Chondrocyte (in vitro differentiated cells): ENCODE measurements at regions not wholly inside any gene's neighbourhood (a gene's known extent, or its start where the extent isn't known, plus 50 kb on each side); places are given as distances from the start of the nearest gene placed in this dataset.

Source experiments
- DNase-seq: peaks from one replicate; pipeline ENCODE4 v3.0.0; 2021; ENCODE audit warnings: mixed read lengths, low spot score
- H3K27ac Mint-ChIP-seq: one replicate; pipeline ENCODE4 v1.8.0; 2021; ENCODE audit warnings: mild to moderate bottlenecking, moderate library complexity, mixed read lengths; ENCODE audit not compliant: unreplicated experiment
- H3K27me3 Mint-ChIP-seq: 2 replicates; pipeline ENCODE4 v1.8.0; 2021; ENCODE audit warnings: low read depth, mixed read lengths
- H3K36me3 Mint-ChIP-seq: 2 replicates; pipeline ENCODE4 v1.8.0; 2021; ENCODE audit warnings: low read depth, mixed read lengths
- H3K4me1 Mint-ChIP-seq: 2 replicates; pipeline ENCODE4 v1.8.0; 2021; ENCODE audit warnings: low read depth, mild to moderate bottlenecking, mixed read lengths
- H3K4me3 Mint-ChIP-seq: one replicate; pipeline ENCODE4 v1.8.0; 2021; ENCODE audit warnings: mild to moderate bottlenecking, moderate library complexity, mixed read lengths; ENCODE audit not compliant: unreplicated experiment
- H3K9me3 Mint-ChIP-seq: 2 replicates; pipeline ENCODE4 v1.8.0; 2021; ENCODE audit warnings: low read depth, mixed read lengths
- TF ChIP-seq, protein P1 (sequence below): fragments of 200-600 bp; sonication (generic); IDR thresholded peaks from 2 replicates; pipeline ENCODE4 v1.5.0; 2021; ENCODE audit warnings: antibody characterized with exemption, mild to moderate bottlenecking, moderate library complexity

DNA sequence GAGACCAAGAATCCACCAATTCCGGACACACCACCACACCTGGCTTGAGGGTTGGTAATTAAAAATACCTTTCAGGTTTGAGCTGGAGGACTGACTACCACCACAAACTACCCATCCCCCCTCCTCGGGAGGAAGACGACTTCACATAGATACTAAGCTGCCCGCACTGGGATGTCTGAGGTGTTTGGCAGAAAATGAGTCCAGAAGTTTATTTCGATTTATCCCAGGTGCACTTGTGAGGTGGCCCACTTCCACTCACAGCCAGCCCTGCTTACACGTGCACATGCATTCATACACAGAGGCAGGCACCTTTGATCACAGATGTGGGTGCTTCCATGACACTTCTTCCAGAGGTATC lies 187.1 kb downstream of the ID4 start:
- no peaks in the 10 kb centered on the region for H3K36me3 Mint-ChIP-seq
- TF ChIP-seq, protein P1, sequence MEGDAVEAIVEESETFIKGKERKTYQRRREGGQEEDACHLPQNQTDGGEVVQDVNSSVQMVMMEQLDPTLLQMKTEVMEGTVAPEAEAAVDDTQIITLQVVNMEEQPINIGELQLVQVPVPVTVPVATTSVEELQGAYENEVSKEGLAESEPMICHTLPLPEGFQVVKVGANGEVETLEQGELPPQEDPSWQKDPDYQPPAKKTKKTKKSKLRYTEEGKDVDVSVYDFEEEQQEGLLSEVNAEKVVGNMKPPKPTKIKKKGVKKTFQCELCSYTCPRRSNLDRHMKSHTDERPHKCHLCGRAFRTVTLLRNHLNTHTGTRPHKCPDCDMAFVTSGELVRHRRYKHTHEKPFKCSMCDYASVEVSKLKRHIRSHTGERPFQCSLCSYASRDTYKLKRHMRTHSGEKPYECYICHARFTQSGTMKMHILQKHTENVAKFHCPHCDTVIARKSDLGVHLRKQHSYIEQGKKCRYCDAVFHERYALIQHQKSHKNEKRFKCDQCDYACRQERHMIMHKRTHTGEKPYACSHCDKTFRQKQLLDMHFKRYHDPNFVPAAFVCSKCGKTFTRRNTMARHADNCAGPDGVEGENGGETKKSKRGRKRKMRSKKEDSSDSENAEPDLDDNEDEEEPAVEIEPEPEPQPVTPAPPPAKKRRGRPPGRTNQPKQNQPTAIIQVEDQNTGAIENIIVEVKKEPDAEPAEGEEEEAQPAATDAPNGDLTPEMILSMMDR = no peak
- peaks cover 3% of the 10 kb centered on the region for H3K27me3 Mint-ChIP-seq
- peaks cover 1% of the 10 kb centered on the region for H3K9me3 Mint-ChIP-seq
- DNase-seq = no peak
- no peaks in the 10 kb centered on the region for H3K4me1 Mint-ChIP-seq
- H3K27ac Mint-ChIP-seq = no peak overlapping the region
- H3K4me3 Mint-ChIP-seq = no peak overlapping the region

DNA sequence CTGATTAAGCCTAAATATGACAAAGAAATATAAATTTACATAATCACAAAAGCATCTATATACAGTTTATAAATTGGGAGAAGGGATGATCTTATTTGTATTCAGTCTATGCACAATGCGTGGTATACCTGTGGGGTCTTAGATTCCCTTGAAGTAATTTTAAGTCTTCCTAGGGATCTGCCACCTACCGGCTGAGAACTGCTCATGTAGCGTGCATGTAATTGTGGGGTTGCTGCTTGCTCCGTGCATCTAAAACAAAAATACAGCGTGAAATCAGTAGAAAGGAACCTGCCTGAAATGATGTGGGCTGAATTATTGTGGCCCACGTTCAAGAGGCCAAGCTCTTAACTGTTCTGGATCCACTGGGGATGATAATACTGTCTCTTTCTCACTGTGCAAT lies 187.3 kb downstream of the MBOAT1 start:
- H3K4me1 Mint-ChIP-seq = no peaks in the 10 kb centered on the region
- H3K27ac Mint-ChIP-seq = no peak overlapping the region
- DNase-seq = no peak
- H3K36me3 Mint-ChIP-seq = no peaks in the 10 kb centered on the region
- no peaks in the 10 kb centered on the region for H3K9me3 Mint-ChIP-seq
- H3K27me3 Mint-ChIP-seq = peaks cover 3% of the 10 kb centered on the region
- TF ChIP-seq, protein P1 = no peak
- no peak overlapping the region for H3K4me3 Mint-ChIP-seq

DNA sequence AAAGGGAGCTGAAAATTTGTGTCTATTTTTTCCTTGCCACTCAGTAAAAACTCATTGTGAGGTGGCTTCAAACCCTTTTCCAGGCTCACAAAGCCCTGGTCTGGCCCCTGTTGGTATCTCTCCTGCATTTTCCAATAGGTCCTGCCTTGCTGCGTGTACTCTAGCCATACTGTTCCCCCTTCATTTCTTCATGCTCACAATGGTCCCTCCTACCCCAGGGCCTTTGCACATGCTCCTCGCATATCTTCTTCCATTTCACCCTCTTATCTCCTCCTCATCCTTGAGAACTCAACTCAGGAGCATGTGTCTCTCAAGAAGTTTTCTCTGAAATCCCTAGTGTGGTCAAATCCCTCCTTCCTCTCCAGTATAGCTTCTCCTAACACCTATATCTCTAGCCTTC lies 186.6 kb downstream of the MBOAT1 start:
- peaks cover 3% of the 10 kb centered on the region for H3K27me3 Mint-ChIP-seq
- no peaks in the 10 kb centered on the region for H3K4me1 Mint-ChIP-seq
- H3K36me3 Mint-ChIP-seq = no peaks in the 10 kb centered on the region
- H3K4me3 Mint-ChIP-seq = no peak overlapping the region
- TF ChIP-seq, protein P1 = no peak
- no peak for DNase-seq
- no peak overlapping the region for H3K27ac Mint-ChIP-seq
- no peaks in the 10 kb centered on the region for H3K9me3 Mint-ChIP-seq

DNA sequence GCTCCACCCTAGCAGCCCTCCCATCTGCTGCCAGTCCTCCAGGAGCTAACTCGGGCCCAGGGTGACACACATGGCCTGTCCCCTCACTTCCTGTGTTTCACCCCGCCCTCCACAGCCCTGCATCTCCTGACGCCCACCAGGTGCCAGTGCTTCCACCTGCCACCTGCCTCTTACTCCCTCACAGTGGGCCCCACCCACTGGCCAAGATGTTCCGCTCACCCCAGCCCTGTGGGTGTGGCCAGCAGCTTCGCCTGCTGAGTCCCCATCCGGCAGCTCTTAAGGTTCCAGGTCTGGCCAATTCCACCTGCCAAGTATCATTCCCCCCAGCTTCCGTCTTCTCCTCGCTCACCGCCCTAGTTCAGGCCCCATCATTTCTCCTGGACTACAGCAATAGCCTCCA lies 184.1 kb downstream of the MBOAT1 start:
- Mint-ChIP-seq H3K4me3 (no peak overlapping the region), H3K27ac (no peak overlapping the region), H3K27me3 (peaks cover 3% of the 10 kb centered on the region), H3K36me3 (no peaks in the 10 kb centered on the region), H3K9me3 (no peaks in the 10 kb centered on the region), H3K4me1 (no peaks in the 10 kb centered on the region)
- TF ChIP-seq, protein P1 = no peak
- no peak for DNase-seq

DNA sequence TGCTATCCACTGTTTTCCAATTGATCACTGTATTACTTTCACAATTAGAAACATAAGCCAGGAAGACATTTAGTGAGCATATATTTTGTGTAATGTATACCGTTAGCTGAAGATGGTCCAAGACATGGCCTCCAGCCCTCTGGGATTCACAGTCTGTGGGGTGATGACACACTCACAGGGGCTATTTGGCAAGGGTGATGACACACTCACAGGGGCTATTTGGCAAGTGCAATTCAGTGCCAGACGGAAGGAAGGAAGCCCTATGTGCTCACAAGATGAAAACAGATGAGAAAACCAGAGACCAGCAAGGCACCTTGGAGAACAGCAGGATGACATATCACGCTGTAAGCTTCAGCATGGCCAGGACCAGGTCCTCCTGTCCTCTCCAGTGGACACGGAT lies 183.7 kb downstream of the MBOAT1 start:
- TF ChIP-seq, protein P1 = no peak
- Mint-ChIP-seq H3K4me3 (no peak overlapping the region), H3K36me3 (no peaks in the 10 kb centered on the region), H3K9me3 (no peaks in the 10 kb centered on the region), H3K27ac (no peak overlapping the region), H3K4me1 (no peaks in the 10 kb centered on the region), H3K27me3 (peaks cover 3% of the 10 kb centered on the region)
- DNase-seq = no peak
